HUDEP-2 (cell line): ENCODE measurements at regions not wholly inside any gene's neighbourhood (a gene's known extent, or its start where the extent isn't known, plus 50 kb on each side); places are given as distances from the start of the nearest gene placed in this dataset.
A peak's percentile ranks its signal among the peaks of the same experiment; 100 is the strongest.
"Not testable (repeated sequence)": the region's sequence is repeated elsewhere in the genome, so short reads cannot be mapped to it uniquely, and the experiment has no call there.

Experiments
- DNase-seq, 76 experiments: peaks; one replicate each; lab custom pipeline; 2025; ENCODE audit not compliant: unreplicated experiment in 76 of 76; lab: John Stamatoyannopoulos, UW

- DNase-seq: not testable (repeated sequence)
These were observed 561.1 kb downstream of the TMX3 start for GRCh38 chr18:68153821-68154220.

GRCh38 chr18:68152770-68153169 lies 562.1 kb downstream of the TMX3 start:
- DNase-seq: peak in 2 of 76 experiments; percentile 0 to 14

GRCh38 chr18:68150961-68151360 lies 563.9 kb downstream of the TMX3 start:
- DNase-seq: no peak

- DNase-seq: no peak
These were observed 566.0 kb downstream of the TMX3 start for GRCh38 chr18:68148863-68149262.

- DNase-seq: no peak
These were observed 567.2 kb downstream of the TMX3 start for GRCh38 chr18:68147728-68148127.

- DNase-seq: no peak
These were observed 593.1 kb downstream of the TMX3 start for GRCh38 chr18:68121826-68122225.

- no peak for DNase-seq
These were observed 593.6 kb downstream of the TMX3 start for GRCh38 chr18:68121308-68121707.

GRCh38 chr18:68114989-68115388 lies 598.5 kb upstream of the DSEL start:
- DNase-seq: no peak

GRCh38 chr18:68104036-68104435 lies 587.5 kb upstream of the DSEL start:
- DNase-seq: no peak

- DNase-seq: no peak
These were observed 587.0 kb upstream of the DSEL start for GRCh38 chr18:68103561-68103960.

GRCh38 chr18:68102117-68102516 lies 585.6 kb upstream of the DSEL start:
- no peak for DNase-seq

GRCh38 chr18:68098655-68099054 lies 582.1 kb upstream of the DSEL start:
- DNase-seq: no peak

- DNase-seq: no peak
These were observed 570.0 kb upstream of the DSEL start for GRCh38 chr18:68086481-68086880.

- DNase-seq: no peak
These were observed 568.7 kb upstream of the DSEL start for GRCh38 chr18:68085251-68085650.

GRCh38 chr18:68083776-68084175 lies 567.3 kb upstream of the DSEL start:
- no peak for DNase-seq

- DNase-seq: no peak
These were observed 566.6 kb upstream of the DSEL start for GRCh38 chr18:68083131-68083530.

GRCh38 chr18:68072744-68073143 lies 556.2 kb upstream of the DSEL start:
- no peak for DNase-seq

GRCh38 chr18:68060871-68061270 lies 544.4 kb upstream of the DSEL start:
- no peak for DNase-seq

- DNase-seq: no peak
These were observed 540.4 kb upstream of the DSEL start for GRCh38 chr18:68056936-68057335.

- no peak for DNase-seq
These were observed 538.1 kb upstream of the DSEL start for GRCh38 chr18:68054669-68055068.

- DNase-seq: no peak
These were observed 536.8 kb upstream of the DSEL start for GRCh38 chr18:68053290-68053689.

- DNase-seq: no peak
These were observed 524.8 kb upstream of the DSEL start for GRCh38 chr18:68041327-68041726.

- DNase-seq: no peak
These were observed 523.7 kb upstream of the DSEL start for GRCh38 chr18:68040198-68040597.
